Uterus (tissue), 2 donors: ENCODE measurements at regions not wholly inside any gene's neighbourhood (a gene's known extent, or its start where the extent isn't known, plus 50 kb on each side); places are given as distances from the start of the nearest gene placed in this dataset.

Experiments used
- CTCF ChIP-seq, 4 experiments: fragments of 200-600 bp in 2 of 4; fragments of 450-650 bp in 2 of 4; sonication (generic) in 2 of 4; IDR thresholded peaks; one replicate each; pipeline ENCODE4 v1.5.1; 2016 to 2019; ENCODE audit warnings: antibody characterized with exemption in 4 of 4, mild to moderate bottlenecking in 2 of 4, moderate library complexity in 1 of 4
- POLR2A ChIP-seq, 2 donors: fragments of 450-650 bp; IDR thresholded peaks; one replicate each; pipeline ENCODE4 v1.6.1; 2016; ENCODE audit warnings: antibody characterized with exemption in 2 of 2, mild to moderate bottlenecking in 1 of 2, moderate library complexity in 1 of 2

GRCh38 chr5:166980666-166981065 is 1310.8 kb upstream of the WWC1 start:
- TF ChIP-seq CTCF (IDR thresholded peaks at IDR 0.05) = no peak
- TF ChIP-seq POLR2A (IDR thresholded peaks at IDR 0.05) = no peak
